Liver (tissue), 8 donors: ENCODE measurements at regions not wholly inside any gene's neighbourhood (a gene's known extent, or its start where the extent isn't known, plus 50 kb on each side); places are given as distances from the start of the nearest gene placed in this dataset.

Experiments used
- DNase-seq: peaks from one replicate; pipeline ENCODE4 v3.0.0-alpha.2; 2017; ENCODE audit warnings: low spot score
- H3K27ac ChIP-seq, 2 donors: one replicate each; pipeline ENCODE4 v1.7.0; 2013; ENCODE audit warnings: inconsistent platforms in 2 of 2, low read length in 2 of 2, control low read depth in 1 of 2, low read depth in 1 of 2, mild to moderate bottlenecking in 1 of 2
- H3K27me3 ChIP-seq, 4 donors: one replicate each; pipeline versions ENCODE4 v1.6.1 to v1.7.0; 2013; ENCODE audit warnings: low read length in 3 of 4, inconsistent platforms in 1 of 4, mild to moderate bottlenecking in 1 of 4, moderate library complexity in 1 of 4; ENCODE audit not compliant: control insufficient read depth in 4 of 4, insufficient read depth in 4 of 4
- H3K36me3 ChIP-seq, 4 donors: one replicate each; pipeline versions ENCODE4 v1.6.1 to v1.7.0; 2013; ENCODE audit warnings: low read length in 3 of 4, mild to moderate bottlenecking in 3 of 4, low read depth in 1 of 4, moderate library complexity in 1 of 4; ENCODE audit not compliant: control insufficient read depth in 4 of 4, insufficient read depth in 3 of 4
- H3K4me1 ChIP-seq, 4 donors: one replicate each; pipeline versions ENCODE4 v1.6.1 to v1.7.0; 2013; ENCODE audit warnings: low read length in 3 of 4, mild to moderate bottlenecking in 3 of 4, moderate library complexity in 1 of 4; ENCODE audit not compliant: control insufficient read depth in 4 of 4, insufficient read depth in 4 of 4
- H3K4me3 ChIP-seq, 3 donors: one replicate each; pipeline versions ENCODE4 v1.6.1 to v1.7.0; 2013; ENCODE audit warnings: low read length in 3 of 3, control low read depth in 1 of 3, low read depth in 1 of 3, mild to moderate bottlenecking in 1 of 3
- H3K9ac ChIP-seq, 2 donors: one replicate each; pipeline ENCODE4 v1.7.0; 2013; ENCODE audit warnings: low read length in 2 of 2, mild to moderate bottlenecking in 2 of 2, moderate library complexity in 2 of 2, control low read depth in 1 of 2, low read depth in 1 of 2
- H3K9me3 ChIP-seq, 4 donors: one replicate each; pipeline versions ENCODE4 v1.6.1 to v1.7.0; 2013; ENCODE audit warnings: low read length in 3 of 4; ENCODE audit not compliant: control insufficient read depth in 4 of 4
- EGR1 ChIP-seq, 2 donors: IDR thresholded peaks; 2 replicates each; pipeline ENCODE4 v1.6.1; 2016 to 2018; ENCODE audit warnings: antibody characterized with exemption in 2 of 2, low read depth in 2 of 2
- GABPA ChIP-seq, 2 donors: IDR thresholded peaks in 1 of 2; conservative IDR thresholded peaks in 1 of 2; 2 replicates each; pipeline ENCODE4 v1.6.1; 2016; ENCODE audit warnings: antibody characterized with exemption in 2 of 2, mild to moderate bottlenecking in 1 of 2, moderate library complexity in 1 of 2
- HNF4G ChIP-seq: IDR thresholded peaks from 2 replicates; pipeline ENCODE4 v1.6.1; 2016; ENCODE audit warnings: antibody characterized with exemption
- JUND ChIP-seq, 2 donors: IDR thresholded peaks; 2 replicates each; pipeline ENCODE4 v1.6.1; 2016; ENCODE audit warnings: antibody characterized with exemption in 2 of 2
- NR2F2 ChIP-seq: IDR thresholded peaks from 2 replicates; pipeline ENCODE4 v1.6.1; 2016; ENCODE audit warnings: antibody characterized with exemption
- RAD21 ChIP-seq, 2 donors: IDR thresholded peaks; 2 replicates each; pipeline ENCODE4 v1.6.1; 2016; ENCODE audit warnings: antibody characterized with exemption in 2 of 2, mild to moderate bottlenecking in 2 of 2
- RXRA ChIP-seq, 2 donors: IDR thresholded peaks; 2 replicates each; pipeline ENCODE4 v1.6.1; 2017 to 2018; ENCODE audit warnings: antibody characterized with exemption in 2 of 2, mild to moderate bottlenecking in 1 of 2
- SP1 ChIP-seq: IDR thresholded peaks from 2 replicates; pipeline ENCODE4 v1.6.1; 2018; ENCODE audit warnings: antibody characterized with exemption, mild to moderate bottlenecking
- TAF1 ChIP-seq: conservative IDR thresholded peaks from 2 replicates; pipeline ENCODE4 v1.6.1; 2016; ENCODE audit warnings: antibody characterized with exemption, mild to moderate bottlenecking
- YY1 ChIP-seq: IDR thresholded peaks from 2 replicates; pipeline ENCODE4 v1.6.1; 2016; ENCODE audit warnings: antibody characterized with exemption, mild to moderate bottlenecking
- WGBS: extraction: QIAGEN DNeasy Blood & Tissue Kit; methylation state at CpG from one replicate; pipeline ENCODE4 v1.1.7; 2013; 5-methylcytosine and 5-hydroxymethylcytosine counted together
- TF ChIP-seq, protein P1 (sequence below): IDR thresholded peaks from 2 replicates; pipeline ENCODE4 v1.6.1; 2016; ENCODE audit warnings: antibody characterized with exemption
- TF ChIP-seq, protein P2 (sequence below): IDR thresholded peaks from 2 replicates; pipeline ENCODE4 v1.6.1; 2016; ENCODE audit warnings: antibody characterized with exemption, mild to moderate bottlenecking
- TF ChIP-seq, protein P3 (sequence below): fragments of 150-350 bp; IDR thresholded peaks from 2 replicates; pipeline ENCODE4 v1.5.1; 2017; ENCODE audit warnings: improper control_type of control experiment, low read depth, low read length; ENCODE audit not compliant: missing input control
- donor health status: healthy.
- donor health status: healthy.
- donor health status: healthy.
- donor health status: healthy.
- donor health status: healthy.

DNA sequence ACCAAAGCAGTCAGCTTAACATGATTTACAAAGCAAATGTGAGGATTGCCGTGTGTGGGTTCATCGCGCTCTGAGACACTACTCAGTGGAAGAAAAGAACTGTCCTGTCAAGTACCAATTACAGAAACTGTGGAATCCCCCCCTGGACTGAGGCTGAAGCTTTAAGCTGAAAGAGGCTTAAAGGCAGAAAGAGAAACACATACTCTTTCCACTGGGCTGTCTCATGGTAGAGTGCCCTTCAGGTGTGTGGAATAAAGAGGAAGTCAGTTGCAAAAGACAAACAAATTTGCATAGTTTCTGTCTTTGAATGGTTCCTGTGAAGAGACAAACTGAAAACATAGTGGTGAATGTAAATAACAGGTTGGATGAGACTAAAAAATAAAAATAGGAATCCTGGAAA, 560.4 kb upstream of the SYNCRIP start (continued):
- no peak for TF ChIP-seq NR2F2

DNA sequence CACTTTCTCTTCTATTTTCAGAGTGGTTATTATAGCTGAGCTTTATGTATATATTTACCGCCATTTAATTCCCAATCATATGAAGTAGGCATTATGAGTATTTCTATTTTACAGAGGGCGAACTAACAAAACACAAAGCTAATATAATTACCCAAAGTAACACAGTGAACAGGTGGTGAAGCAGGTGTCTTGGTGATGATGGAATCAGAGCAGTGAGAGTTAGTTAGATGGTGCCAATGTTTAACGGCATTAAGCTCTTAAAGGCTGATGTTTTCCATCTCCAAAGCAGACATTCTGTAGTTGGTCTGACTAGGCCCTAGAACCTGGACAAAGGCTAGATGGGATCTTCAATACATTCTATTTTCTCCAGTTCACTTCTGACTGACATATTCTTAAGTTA, 551.1 kb upstream of the SYNCRIP start:
- Histone ChIP-seq H3K27me3 (no peaks in the 10 kb centered on the region), H3K4me1 (peaks cover 0 to 2% (median 0%) of the 10 kb centered on the region in 4 donors), H3K36me3 (no peaks in the 10 kb centered on the region), H3K27ac (no peak overlapping the region), H3K9ac (no peak overlapping the region), H3K9me3 (no peaks in the 10 kb centered on the region), H3K4me3 (no peak overlapping the region)
- no peak for DNase-seq
- TF ChIP-seq TAF1 (no peak), EGR1 (IDR thresholded peaks at IDR 0.05; ENCODE audit: low read depth in 2 of 2) (no peak), JUND (IDR thresholded peaks at IDR 0.05) (no peak), RXRA (IDR thresholded peaks at IDR 0.05) (no peak), YY1 (no peak), GABPA (IDR thresholded peaks at IDR 0.05 in 1 of 2, conservative IDR thresholded peaks at IDR 0.05 in 1 of 2) (no peak), SP1 (no peak), HNF4G (no peak)
- TF ChIP-seq, protein P1, sequence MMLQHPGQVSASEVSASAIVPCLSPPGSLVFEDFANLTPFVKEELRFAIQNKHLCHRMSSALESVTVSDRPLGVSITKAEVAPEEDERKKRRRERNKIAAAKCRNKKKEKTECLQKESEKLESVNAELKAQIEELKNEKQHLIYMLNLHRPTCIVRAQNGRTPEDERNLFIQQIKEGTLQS, result no peak
- TF ChIP-seq, protein P2, sequence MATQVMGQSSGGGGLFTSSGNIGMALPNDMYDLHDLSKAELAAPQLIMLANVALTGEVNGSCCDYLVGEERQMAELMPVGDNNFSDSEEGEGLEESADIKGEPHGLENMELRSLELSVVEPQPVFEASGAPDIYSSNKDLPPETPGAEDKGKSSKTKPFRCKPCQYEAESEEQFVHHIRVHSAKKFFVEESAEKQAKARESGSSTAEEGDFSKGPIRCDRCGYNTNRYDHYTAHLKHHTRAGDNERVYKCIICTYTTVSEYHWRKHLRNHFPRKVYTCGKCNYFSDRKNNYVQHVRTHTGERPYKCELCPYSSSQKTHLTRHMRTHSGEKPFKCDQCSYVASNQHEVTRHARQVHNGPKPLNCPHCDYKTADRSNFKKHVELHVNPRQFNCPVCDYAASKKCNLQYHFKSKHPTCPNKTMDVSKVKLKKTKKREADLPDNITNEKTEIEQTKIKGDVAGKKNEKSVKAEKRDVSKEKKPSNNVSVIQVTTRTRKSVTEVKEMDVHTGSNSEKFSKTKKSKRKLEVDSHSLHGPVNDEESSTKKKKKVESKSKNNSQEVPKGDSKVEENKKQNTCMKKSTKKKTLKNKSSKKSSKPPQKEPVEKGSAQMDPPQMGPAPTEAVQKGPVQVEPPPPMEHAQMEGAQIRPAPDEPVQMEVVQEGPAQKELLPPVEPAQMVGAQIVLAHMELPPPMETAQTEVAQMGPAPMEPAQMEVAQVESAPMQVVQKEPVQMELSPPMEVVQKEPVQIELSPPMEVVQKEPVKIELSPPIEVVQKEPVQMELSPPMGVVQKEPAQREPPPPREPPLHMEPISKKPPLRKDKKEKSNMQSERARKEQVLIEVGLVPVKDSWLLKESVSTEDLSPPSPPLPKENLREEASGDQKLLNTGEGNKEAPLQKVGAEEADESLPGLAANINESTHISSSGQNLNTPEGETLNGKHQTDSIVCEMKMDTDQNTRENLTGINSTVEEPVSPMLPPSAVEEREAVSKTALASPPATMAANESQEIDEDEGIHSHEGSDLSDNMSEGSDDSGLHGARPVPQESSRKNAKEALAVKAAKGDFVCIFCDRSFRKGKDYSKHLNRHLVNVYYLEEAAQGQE, result no peak
- WGBS, result 88% methylated on average over 3 of the region's 3 CpGs

DNA sequence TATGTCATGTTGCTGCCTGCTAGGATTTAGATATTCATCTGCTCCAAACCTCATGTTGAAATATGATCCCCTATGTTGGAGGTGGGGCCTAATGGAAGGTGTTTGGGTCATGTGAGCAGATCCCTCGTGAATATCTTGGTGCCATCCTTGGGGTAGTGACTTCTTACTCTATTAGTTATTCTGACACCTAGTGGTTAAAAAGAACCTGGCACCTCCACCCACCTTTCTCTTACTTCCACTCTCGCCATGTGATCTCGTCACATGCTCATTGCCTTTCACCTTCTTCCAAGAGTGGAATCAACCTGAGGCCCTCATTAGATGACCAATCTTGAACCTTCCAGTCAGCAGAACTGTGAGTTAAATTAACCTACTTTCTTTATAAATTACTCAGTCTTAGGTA, 549.4 kb upstream of the SYNCRIP start:
- DNase-seq, result no peak
- Histone ChIP-seq H3K9me3 (no peaks in the 10 kb centered on the region), H3K27ac (no peak overlapping the region), H3K36me3 (no peaks in the 10 kb centered on the region), H3K9ac (no peak overlapping the region), H3K4me3 (no peak overlapping the region), H3K4me1 (peaks cover 0 to 2% (median 0%) of the 10 kb centered on the region in 4 donors), H3K27me3 (no peaks in the 10 kb centered on the region)
- TF ChIP-seq, protein P3, sequence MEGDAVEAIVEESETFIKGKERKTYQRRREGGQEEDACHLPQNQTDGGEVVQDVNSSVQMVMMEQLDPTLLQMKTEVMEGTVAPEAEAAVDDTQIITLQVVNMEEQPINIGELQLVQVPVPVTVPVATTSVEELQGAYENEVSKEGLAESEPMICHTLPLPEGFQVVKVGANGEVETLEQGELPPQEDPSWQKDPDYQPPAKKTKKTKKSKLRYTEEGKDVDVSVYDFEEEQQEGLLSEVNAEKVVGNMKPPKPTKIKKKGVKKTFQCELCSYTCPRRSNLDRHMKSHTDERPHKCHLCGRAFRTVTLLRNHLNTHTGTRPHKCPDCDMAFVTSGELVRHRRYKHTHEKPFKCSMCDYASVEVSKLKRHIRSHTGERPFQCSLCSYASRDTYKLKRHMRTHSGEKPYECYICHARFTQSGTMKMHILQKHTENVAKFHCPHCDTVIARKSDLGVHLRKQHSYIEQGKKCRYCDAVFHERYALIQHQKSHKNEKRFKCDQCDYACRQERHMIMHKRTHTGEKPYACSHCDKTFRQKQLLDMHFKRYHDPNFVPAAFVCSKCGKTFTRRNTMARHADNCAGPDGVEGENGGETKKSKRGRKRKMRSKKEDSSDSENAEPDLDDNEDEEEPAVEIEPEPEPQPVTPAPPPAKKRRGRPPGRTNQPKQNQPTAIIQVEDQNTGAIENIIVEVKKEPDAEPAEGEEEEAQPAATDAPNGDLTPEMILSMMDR, result peak; percentile 45
- TF ChIP-seq RAD21 (IDR thresholded peaks at IDR 0.05) (peak; percentile 49 to 76), RXRA (IDR thresholded peaks at IDR 0.05) (no peak)
- WGBS, result 38% methylated on average over 3 of the region's 3 CpGs
